ENCODE measurements at regions not wholly inside any gene's neighbourhood (a gene's known extent, or its start where the extent isn't known, plus 50 kb on each side); places are given as distances from the start of the nearest gene placed in this dataset.

- no peak for DNase-seq
These were observed 1560.2 kb downstream of the UQCRFS1 start for GRCh38 chr19:27652796-27653195.

- no peak for DNase-seq
These were observed 1560.7 kb downstream of the UQCRFS1 start for GRCh38 chr19:27652281-27652680.

- DNase-seq, result no peak
These were observed 1565.5 kb downstream of the UQCRFS1 start for GRCh38 chr19:27647423-27647822.

DNA sequence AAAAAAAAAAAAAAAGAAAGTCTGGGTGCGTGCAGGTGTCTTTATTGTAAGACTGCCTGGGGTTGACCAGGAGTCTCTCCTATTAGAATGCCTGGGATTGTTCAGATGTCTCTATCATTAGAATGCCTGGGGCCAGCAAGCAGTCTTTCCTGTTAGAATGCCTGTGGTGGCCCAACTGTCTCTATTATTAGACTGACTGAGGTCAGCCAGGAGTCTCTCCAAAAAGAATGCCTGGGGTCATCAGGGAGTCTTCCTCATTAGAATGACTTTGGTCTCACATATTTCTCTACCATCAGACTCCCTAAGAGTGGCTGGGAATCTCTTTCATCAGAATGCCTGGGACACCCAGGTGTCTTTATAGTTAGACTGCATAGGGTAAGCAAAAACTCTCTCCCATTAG is 1577.5 kb downstream of the UQCRFS1 start:
- no peak for DNase-seq

DNA sequence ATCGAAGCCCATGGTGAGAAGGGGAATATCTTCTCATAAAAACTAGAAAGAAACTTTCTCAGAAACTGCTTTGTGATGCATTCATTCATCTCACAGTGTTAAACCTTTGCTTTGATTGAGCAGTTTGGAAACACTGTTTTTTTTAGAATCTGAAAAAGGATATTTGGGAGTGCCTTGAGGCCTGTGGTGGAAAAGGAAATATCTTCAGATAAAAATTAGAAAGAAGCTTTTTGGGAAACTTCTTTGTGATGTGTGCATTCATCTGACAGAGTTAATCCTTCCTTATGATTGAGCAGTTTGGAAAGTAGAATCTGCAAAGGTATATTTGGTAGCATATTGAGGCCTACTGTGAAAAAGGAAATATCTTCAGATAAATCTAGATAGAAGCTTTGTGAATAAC is 1594.9 kb downstream of the UQCRFS1 start:
- DNase-seq, result no peak

DNA sequence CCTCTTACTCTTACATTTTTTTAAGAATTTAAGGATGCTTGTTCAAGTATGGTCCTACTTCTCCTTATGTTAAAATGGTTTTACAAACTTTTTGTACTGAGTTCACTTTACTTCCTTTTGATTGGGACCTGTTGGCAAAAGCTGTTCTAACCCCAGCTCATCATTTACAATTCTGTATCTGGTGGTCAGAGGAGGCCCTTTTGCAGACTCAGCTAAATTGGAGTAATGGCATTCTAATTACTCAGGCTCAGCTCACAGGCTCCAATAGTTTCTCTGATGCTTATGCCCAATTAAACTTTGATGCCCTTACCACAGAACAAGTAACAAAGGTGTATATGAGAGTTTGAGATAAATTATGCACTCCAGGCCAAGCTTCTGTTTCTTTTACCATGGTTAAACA is 1632.0 kb downstream of the UQCRFS1 start:
- no peak for DNase-seq
